ENCODE measurements at regions not wholly inside any gene's neighbourhood (a gene's known extent, or its start where the extent isn't known, plus 50 kb on each side); places are given as distances from the start of the nearest gene placed in this dataset.

DNA sequence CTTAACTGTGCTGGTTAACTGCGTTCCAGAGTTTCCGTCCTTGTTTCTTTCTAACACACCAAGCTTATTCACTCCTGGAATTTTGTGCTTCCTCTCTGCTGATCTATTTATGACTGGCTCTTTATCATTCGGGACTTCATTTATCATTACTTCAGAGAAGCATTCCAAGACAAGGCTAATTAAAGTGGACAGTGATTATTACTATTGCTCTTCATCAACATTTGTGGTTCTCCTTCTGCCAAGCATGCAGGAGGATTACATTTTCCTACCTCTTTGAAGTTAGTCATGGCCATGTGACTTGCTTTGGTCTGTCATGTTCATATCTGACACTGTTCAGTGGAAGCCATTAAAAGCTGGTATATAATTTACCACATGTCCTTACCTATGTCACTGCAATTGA, 172.4 kb upstream of the AGR3 start:
- TF ChIP-seq CTCF (IDR thresholded peaks at IDR 0.05) (no peak), POLR2A (IDR thresholded peaks at IDR 0.05) (no peak)
- no peak for DNase-seq
- Histone ChIP-seq H3K27me3 (no peaks in the 10 kb centered on the region), H3K4me1 (no peaks in the 10 kb centered on the region), H3K9me3 (no peaks in the 10 kb centered on the region), H3K36me3 (no peaks in the 10 kb centered on the region), H3K27ac (no peak overlapping the region), H3K4me3 (replicated peaks in 1 of 3) (no peak overlapping the region)
- WGBS, 2 donors = 89 to 96% methylated on average over 3 of the region's 3 CpGs
- intact Hi-C loops (cut with DNase I) = no loop called here

GRCh38 chr7:17054836-17055235, 173.1 kb upstream of the AGR3 start:
- no peaks in the 10 kb centered on the region for H3K36me3 ChIP-seq
- intact Hi-C loops (cut with DNase I) = no loop called here
- no peak overlapping the region for H3K4me3 ChIP-seq (replicated peaks in 1 of 3)
- no peaks in the 10 kb centered on the region for H3K9me3 ChIP-seq
- no peaks in the 10 kb centered on the region for H3K4me1 ChIP-seq
- WGBS, 2 donors = 50 to 54% methylated on average over 2 of the region's 2 CpGs
- TF ChIP-seq POLR2A (IDR thresholded peaks at IDR 0.05) = no peak
- TF ChIP-seq CTCF (IDR thresholded peaks at IDR 0.05) = no peak
- H3K27ac ChIP-seq = no peak overlapping the region
- DNase-seq = no peak
- H3K27me3 ChIP-seq = no peaks in the 10 kb centered on the region

DNA sequence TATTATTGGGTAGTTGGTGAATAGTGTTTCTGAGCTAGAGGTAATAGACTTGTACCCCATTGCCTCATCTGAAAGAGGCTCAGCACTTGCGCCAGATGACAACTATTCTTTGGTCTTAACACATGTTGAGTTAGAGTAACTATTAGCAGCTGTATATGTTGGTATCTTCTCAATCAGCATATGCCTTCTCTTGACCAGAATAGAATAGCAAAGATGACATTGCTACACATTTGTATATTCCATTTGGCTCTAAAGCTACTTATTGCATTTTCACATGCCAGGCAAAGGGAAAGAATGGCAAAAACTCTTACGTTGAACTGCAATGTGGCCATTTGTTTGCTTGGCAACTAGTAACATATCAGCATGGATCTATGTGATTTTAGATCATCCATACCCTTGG, 173.8 kb upstream of the AGR3 start:
- Histone ChIP-seq H3K27ac (no peak overlapping the region), H3K36me3 (no peaks in the 10 kb centered on the region), H3K9me3 (no peaks in the 10 kb centered on the region), H3K27me3 (no peaks in the 10 kb centered on the region), H3K4me3 (replicated peaks in 1 of 3) (no peak overlapping the region), H3K4me1 (no peaks in the 10 kb centered on the region)
- intact Hi-C loops (cut with DNase I) = no loop called here
- no peak for TF ChIP-seq POLR2A (IDR thresholded peaks at IDR 0.05)
- TF ChIP-seq CTCF (IDR thresholded peaks at IDR 0.05) = no peak
- WGBS, 2 donors = 94 to 98% methylated on average over 2 of the region's 2 CpGs
- no peak for DNase-seq

- intact Hi-C loops (cut with DNase I) = no loop called here
- H3K4me1 ChIP-seq = no peaks in the 10 kb centered on the region
- TF ChIP-seq CTCF (IDR thresholded peaks at IDR 0.05) = no peak
- no peak for TF ChIP-seq POLR2A (IDR thresholded peaks at IDR 0.05)
- H3K4me3 ChIP-seq (replicated peaks in 1 of 3) = no peak overlapping the region
- H3K27ac ChIP-seq = no peak overlapping the region
- DNase-seq = no peak
- H3K27me3 ChIP-seq = no peaks in the 10 kb centered on the region
- H3K9me3 ChIP-seq = no peaks in the 10 kb centered on the region
- no peaks in the 10 kb centered on the region for H3K36me3 ChIP-seq
- 81 to 91% methylated on average over 7 of the region's 7 CpGs for WGBS, 2 donors
Observed at GRCh38 chr7:17056491-17057142, 174.8 kb upstream of the AGR3 start.

GRCh38 chr7:17057143-17057509, 175.3 kb upstream of the AGR3 start:
- Histone ChIP-seq H3K27ac (no peak overlapping the region), H3K4me3 (replicated peaks in 1 of 3) (no peak overlapping the region), H3K4me1 (no peaks in the 10 kb centered on the region), H3K27me3 (no peaks in the 10 kb centered on the region), H3K9me3 (no peaks in the 10 kb centered on the region), H3K36me3 (no peaks in the 10 kb centered on the region)
- DNase-seq = no peak
- 97 to 100% methylated on average over 1 of the region's 1 CpG for WGBS, 2 donors
- intact Hi-C loops (cut with DNase I) = no loop called here
- TF ChIP-seq POLR2A (IDR thresholded peaks at IDR 0.05) (no peak), CTCF (IDR thresholded peaks at IDR 0.05) (no peak)

Data from thyroid gland (tissue), 4 donors.